A172 (cell line): ENCODE measurements at regions not wholly inside any gene's neighbourhood (a gene's known extent, or its start where the extent isn't known, plus 50 kb on each side); places are given as distances from the start of the nearest gene placed in this dataset.

Experiments
- DNase-seq: peaks from one replicate; pipeline ENCODE4 v3.0.0-alpha.2; 2015; ENCODE audit warnings: low spot score

- DNase-seq, result no peak
Observed at GRCh38 chr12:4050340-4050739, 177.1 kb upstream of the PARP11 start.

- no peak for DNase-seq
Observed at GRCh38 chr12:4049298-4050080, 176.3 kb upstream of the PARP11 start.

DNA sequence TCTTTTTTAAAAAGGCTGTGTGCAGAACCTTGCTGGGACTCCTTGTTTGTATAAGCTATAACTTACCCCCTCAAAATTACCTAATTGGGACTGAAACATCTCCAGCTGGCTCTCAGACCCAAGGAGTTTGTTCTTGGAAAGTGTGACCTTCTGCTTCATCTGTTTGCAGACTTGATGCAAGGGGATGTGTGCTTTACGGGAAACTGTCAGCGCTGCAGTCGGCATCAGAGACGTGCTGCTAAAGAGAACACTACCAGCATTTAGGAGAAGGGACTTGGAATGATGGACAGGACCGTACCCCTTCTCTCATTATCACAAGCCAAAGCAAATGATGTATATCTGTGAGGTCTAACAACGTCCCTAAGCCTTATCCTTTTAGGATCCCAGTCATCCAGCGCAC lies 174.2 kb upstream of the PARP11 start:
- no peak for DNase-seq

DNA sequence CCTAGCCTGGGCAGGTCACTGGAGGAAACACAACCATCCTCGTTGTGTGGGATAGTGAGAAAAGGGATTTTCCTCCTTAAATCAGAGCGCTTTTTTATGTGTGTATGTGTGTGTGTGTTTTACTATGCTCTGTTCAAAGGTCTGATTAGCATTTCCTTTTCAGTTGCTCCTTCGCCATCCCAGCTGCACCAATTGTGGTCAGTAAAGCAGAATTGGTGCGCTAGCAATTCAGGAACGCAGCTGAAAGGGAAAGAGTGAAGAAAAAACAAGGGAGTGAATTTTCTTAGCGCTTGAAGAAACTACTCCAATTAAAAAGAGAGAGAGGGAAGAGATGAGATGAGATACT lies 173.3 kb upstream of the PARP11 start:
- no peak for DNase-seq

DNA sequence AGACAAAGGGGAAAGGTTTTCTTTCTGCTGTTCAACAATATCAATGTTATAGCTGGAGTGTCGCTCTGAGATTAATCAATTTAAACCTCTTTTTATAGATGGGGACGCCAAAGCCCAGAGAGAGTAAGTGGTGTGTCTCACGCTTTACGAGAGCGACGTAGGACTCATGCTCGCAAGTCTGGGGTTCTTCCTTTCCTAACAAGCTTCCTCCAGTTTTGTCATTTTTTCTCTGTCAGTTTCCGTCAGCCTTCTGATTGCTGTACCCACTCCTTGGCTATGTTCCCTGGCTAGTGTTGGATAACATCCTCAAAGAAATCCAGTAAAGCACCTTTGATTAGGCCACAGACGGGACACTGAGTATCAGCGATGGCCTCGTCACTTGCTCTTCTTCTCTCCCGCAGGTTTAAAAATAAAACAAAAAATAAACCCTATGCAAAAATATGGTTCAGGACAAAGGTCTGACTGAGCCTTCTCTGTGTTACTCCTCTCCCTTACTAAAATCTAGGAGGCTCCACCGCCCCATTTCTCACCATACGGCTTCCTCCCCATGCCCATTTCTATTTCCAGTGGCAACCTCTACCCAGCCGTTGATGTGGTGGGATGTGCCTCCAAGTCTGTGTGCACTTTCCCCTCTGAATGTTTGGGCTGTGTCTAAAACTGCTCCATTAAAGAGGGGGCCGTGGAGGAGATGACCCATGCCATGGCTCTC lies 172.7 kb upstream of the PARP11 start:
- DNase-seq, result no peak

DNA sequence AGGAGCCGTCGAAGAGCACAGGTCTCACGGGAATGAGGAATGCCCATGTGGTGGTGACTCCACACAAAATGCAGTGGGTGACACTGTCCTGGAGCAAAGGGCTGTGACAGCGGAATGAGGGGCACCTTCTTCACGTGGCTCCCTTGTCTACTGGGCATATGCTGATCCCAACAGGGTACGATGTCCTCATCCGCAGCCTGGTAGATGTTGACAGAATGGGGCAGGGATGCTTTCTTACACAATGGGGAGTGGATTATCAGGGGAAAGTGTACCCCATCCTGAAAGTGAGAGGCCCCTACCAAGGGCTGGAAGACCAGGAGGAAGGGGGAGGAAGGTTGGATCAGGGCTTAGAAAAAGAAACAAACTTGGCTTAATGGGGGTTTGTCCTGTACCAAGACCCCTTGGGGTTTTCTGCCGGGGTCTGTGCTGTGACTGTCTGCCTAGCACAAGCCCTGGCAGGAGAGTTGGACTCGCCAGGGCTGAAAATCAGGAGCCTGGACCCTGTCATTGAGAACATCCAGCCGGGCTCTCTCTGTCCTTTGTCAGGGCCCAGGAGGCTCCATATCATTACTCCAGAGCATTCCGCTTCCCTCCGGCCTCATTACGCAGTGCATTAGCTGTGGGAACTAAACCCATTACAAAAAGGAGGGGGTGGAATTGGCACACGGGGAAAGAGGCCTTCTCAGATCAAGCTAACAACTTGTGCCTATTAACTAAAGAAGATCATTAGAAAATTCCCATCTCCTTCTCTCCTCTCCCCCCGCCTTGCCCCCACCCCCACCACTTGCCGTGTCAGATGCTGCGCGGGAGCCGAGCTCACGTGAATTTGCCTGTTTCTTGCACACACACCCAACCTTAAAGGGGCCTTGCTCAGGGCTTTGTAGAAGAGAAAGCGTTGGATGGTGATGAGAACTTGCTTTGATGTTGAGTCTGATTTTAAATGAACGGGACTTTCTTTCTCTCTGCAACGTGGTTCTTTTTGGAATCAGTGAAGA lies 171.8 kb upstream of the PARP11 start:
- no peak for DNase-seq

GRCh38 chr12:4044101-4044500 lies 170.9 kb upstream of the PARP11 start:
- DNase-seq, result no peak

DNA sequence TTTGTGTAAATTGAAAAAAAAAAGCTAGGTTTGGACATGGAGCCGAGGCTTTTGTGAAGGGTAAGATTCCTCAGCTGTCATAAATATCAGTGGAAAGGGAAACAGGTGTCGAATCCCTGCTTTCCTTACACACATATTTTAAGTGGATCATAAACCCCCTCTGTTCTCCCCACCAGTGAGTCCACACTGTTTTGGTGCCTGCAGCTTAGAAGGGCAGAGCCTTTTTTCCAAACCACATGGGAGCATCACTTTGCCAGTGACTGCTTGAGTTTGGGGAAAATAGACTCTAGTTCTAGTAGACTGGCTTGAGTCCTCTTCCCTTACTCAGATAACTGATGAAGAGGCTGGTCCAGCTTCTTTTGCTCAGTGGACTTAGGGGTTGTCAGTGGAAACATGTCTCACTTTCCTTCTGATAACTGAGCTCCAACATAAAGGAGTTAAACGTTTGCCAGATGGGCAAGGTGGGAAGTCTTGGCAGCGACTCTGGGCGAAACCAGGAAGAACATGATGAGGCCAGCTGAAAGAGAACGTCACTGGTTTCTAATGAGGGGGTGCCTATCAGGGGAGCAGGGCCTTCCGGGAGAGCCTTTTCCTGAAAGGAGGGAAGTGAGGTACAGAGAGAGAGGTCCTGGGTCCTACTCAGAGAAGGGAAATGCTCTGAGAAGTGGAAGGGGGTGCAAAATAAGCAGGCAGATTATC lies 168.1 kb upstream of the PARP11 start:
- no peak for DNase-seq

DNA sequence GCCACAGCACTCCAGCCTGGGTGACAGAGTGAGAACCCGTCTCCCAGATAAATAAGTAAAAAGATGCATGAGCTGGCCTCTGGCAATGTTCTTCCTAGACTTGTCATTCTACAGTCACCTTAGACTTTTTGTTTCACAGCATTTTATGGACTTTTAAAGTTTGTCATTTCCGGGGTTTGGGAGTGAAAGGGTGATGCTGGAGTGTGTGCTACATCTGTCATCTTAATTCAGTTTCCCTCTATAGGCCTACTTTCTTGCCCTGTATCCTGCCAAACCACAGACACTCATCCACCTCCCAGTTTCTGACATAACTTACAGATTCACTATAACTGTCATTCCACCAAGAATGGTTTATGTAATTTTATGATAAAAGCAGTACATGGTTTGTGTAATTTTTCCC lies 166.7 kb upstream of the PARP11 start:
- DNase-seq, result no peak

GRCh38 chr12:4037747-4038312 lies 164.6 kb upstream of the PARP11 start:
- DNase-seq, result no peak

DNA sequence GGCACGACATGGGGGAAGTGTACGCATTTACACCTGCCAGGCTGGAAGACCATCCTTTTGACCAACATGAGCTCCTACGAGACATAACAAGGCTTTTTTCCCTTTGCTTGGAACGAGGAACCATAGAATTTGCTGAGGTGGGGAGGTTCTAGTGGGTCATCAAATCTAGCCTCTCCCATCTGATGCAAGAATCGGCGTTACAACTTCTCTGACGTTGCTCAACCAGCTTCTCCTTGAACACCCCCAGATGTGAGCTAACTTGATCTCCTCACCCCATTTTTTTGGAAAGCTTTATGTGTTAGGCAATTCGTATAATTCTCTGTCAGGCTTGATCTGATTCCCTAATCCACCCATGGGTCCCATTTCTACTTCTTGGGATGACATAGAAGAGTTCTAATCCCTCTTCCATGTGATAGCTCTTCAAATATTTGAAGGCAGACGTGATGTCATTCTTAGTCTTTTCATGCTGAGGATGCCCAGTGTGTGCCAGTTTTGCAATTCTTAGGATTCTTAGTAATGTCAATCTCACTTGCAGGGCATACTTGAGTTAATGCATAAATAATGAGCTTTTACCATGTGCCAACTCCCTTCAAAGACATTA lies 163.6 kb upstream of the PARP11 start:
- no peak for DNase-seq

DNA sequence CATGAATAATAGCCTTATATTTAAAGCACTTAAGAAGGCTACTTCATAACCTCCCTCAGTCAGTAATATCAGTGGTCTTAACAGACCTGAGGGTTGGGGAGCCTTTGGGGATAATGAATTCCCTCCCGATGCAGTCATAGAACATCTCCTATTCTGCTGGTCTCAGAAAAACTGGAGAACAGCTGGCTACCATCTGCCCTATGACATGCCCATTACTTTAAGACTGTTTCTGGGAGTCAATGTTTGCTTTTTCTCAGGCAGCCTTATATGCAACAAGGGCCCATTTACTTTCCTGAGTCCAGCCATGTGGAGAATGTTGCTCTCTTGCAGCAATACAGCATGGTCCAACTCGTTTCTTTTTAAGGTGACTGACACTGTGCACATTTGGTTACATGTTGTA lies 161.7 kb upstream of the PARP11 start:
- DNase-seq, result no peak

GRCh38 chr12:4032924-4033615 lies 159.9 kb upstream of the PARP11 start:
- no peak for DNase-seq

- no peak for DNase-seq
Observed at GRCh38 chr12:4031703-4032291, 158.6 kb upstream of the PARP11 start.

DNA sequence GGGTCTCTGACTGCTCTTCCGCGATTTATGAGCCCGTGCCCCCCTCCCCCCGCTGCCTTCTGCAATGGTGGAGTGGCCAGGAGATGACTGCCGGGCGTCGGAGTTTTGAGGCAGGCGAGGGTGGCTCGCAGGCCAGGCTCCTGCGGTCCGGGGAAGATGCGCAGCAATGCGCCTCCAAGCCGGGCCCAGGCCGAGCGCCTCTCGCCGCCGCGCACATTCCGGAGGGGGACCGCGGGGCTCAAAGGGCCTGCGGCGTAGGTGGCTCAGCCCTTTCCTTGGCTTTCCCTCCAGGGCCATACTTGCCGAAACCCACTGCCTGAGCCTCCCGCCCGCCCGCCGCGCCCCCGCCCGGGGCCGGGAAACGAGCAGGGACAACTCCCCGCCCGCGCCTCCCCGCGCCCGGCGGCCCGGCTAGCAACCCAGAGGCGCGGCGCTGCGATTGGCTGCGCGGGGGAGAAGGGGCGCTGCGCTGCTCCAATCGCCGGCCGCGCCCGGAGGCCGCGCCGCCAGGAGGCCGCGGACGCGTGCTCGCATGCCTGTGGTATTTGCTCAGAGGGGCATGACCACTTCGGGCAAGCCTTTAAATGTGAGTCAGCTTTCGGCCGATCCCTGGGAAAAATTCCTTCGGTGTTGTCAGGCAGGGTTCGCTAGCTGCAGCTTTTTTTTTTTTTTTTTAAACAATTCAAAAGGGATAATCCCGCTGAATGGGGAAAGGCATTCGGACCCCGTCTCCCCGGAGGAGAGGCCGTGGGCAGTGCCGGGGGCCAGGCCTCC lies 157.9 kb upstream of the PARP11 start:
- peak; percentile 82 for DNase-seq

GRCh38 chr12:4027412-4027811 lies 154.2 kb upstream of the PARP11 start:
- no peak for DNase-seq

DNA sequence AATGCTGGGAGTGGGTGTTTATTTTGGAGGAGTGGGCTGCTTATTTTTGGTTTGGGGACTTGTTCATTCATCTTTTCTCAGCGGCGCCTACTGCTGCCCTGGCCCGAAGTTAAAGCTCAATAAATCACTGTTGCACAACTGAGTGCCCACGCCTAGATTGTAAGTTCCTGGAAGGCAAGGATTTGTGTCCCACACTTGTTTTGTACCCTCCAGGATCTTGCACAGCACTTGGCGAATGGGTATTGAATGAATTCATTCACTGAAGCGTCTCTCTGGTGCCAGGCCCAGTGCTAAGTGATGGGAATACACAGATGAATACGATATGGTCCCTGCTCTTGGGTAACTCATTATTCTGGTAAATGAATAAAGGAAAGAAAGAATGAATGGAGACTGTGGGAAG lies 153.3 kb upstream of the PARP11 start:
- no peak for DNase-seq

- no peak for DNase-seq
Observed at GRCh38 chr12:4026020-4026358, 152.8 kb upstream of the PARP11 start.
